ENCODE measurements at regions not wholly inside any gene's neighbourhood (a gene's known extent, or its start where the extent isn't known, plus 50 kb on each side); places are given as distances from the start of the nearest gene placed in this dataset.

- peaks cover 0 to 2% of the 10 kb centered on the region in 2 experiments; a peak in 1 of 5 replicates for H3K9me3 Mint-ChIP-seq
- Histone ChIP-seq H2BK5ac (ENCODE audit: insufficient read length, low read length) (no peak overlapping the region), H3K4me2 (ENCODE audit: insufficient read depth, insufficient read length, low read length) (no peak overlapping the region), H3K27ac (ENCODE audit: insufficient read length, low read depth, low read length) (no peak overlapping the region), H3K4me1 (ENCODE audit: insufficient read depth, low read length) (peaks cover 6% of the 10 kb centered on the region; the same call in 1 of the 2 replicates), H3K23me2 (ENCODE audit: insufficient read length, low read depth, low read length, poor library complexity, severe bottlenecking) (peaks cover 2% of the 10 kb centered on the region), H3K9me3 (ENCODE audit: control insufficient read depth, low read depth, low read length) (no peaks in the 10 kb centered on the region), H3K23ac (ENCODE audit: insufficient read length, low read depth, low read length) (no peak overlapping the region), H3K56ac (ENCODE audit: insufficient read length, low read depth, low read length) (no peak overlapping the region), H2AFZ (ENCODE audit: low read length) (no peak overlapping the region), H3K14ac (ENCODE audit: insufficient read depth, low read length) (no peak overlapping the region; the same call in 1 of the 2 replicates), H2BK15ac (ENCODE audit: low read depth, low read length) (no peak overlapping the region), H2BK12ac (ENCODE audit: insufficient read length, low read depth, low read length) (no peak overlapping the region), H3K9ac (ENCODE audit: extremely low read depth, insufficient read length, low read length) (no peak overlapping the region), H2AK5ac (ENCODE audit: insufficient read length, low read length) (no peak overlapping the region), H4K20me1 (ENCODE audit: control insufficient read depth, insufficient read depth, insufficient read length) (no peaks in the 10 kb centered on the region), H3K27me3 (ENCODE audit: insufficient read depth, low read length) (no peaks in the 10 kb centered on the region), H3K79me2 (ENCODE audit: insufficient read depth, low read length) (peaks cover 18% of the 10 kb centered on the region; the same call in 1 of the 2 replicates), H3K18ac (ENCODE audit: insufficient read length, low read depth, low read length) (no peak overlapping the region), H3K79me1 (ENCODE audit: insufficient read depth, low read depth, low read length, poor library complexity, severe bottlenecking) (peaks cover 7% of the 10 kb centered on the region), H4K91ac (ENCODE audit: insufficient read length, low read depth, low read length) (no peak overlapping the region), H2BK120ac (ENCODE audit: low read depth, low read length, poor library complexity, severe bottlenecking) (no peak overlapping the region), H4K8ac (replicated peaks; ENCODE audit: insufficient read length, low read depth, low read length) (no peak overlapping the region), H3K4ac (ENCODE audit: low read depth, low read length) (no peak overlapping the region), H2BK20ac (ENCODE audit: low read depth, low read length, poor library complexity, severe bottlenecking) (no peak overlapping the region), H3T11ph (ENCODE audit: low read length) (no peak overlapping the region), H4K5ac (ENCODE audit: insufficient read length, low read depth, low read length) (no peak overlapping the region)
- peaks cover 23 to 25% of the 10 kb centered on the region in 2 experiments for H3K4me1 Mint-ChIP-seq
- DNase-seq = peak; percentile 69
- TF ChIP-seq CTCF (conservative IDR thresholded peaks at IDR 0.05) = peak; percentile 70
- H3K27me3 Mint-ChIP-seq (ENCODE audit: low read depth) = no peaks in the 10 kb centered on the region; the same call in 1 of the 2 replicates
- H3K27ac Mint-ChIP-seq = no peak overlapping the region
- no peak overlapping the region for H3K4me3 Mint-ChIP-seq
- H3K36me3 Mint-ChIP-seq (ENCODE audit: insufficient read depth in 1 of 3, low read depth in 3 of 3) = peaks cover 29 to 52% (median 50%) of the 10 kb centered on the region in 3 experiments
- WGBS (ENCODE audit: extremely low coverage, insufficient read length, low lambda C conversion rate) = no CpG with 5 or more reads among the region's 17 CpGs
Measured at GRCh38 chrX:115949900-115950822, 220.4 kb upstream of the AGTR2 start.
